ENCODE measurements at regions not wholly inside any gene's neighbourhood (a gene's known extent, or its start where the extent isn't known, plus 50 kb on each side); places are given as distances from the start of the nearest gene placed in this dataset.

DNA sequence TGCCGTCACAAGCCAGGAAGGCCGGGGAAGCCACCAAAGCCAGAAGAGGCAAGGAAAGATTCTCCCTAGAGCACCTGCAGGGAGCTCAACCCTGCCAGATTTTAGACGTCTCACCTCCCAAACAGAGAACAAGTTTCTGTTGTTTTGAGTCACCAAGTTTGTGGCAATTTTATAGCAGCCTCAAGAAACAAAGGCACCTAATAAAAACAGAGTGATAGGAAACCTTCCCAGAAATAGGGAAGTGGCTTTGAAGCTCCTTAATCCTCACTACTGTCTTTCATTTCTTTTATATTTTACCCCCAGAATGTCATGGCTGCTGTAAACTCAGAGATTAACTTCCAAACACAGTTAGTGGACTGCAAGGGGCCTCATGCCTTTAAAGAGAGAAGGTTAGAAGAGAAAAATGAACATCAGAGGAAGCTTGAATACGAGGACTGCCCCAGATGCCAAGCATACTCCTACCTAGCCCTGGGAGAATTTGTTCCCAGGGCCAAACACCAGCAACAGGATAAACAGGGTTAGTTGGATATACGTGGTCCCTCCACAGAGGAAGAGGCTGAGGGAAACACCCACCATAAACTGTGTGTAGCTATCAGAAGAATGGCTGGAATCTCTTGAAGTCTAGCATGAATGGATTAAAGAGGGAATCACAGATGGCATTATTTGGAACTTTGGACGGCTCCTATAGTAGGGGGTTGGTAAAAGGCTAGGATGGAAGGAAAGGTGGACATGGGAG is 148.3 kb downstream of the KCNA5 start:
- no peak for TF ChIP-seq SUZ12 (IDR thresholded peaks at IDR 0.05; ENCODE audit: extremely low read depth, insufficient read depth, insufficient read length)
- no peak for TF ChIP-seq ZNF274 (IDR thresholded peaks at IDR 0.05; ENCODE audit: low read depth, low read length)
